ENCODE measurements at regions not wholly inside any gene's neighbourhood (a gene's known extent, or its start where the extent isn't known, plus 50 kb on each side); places are given as distances from the start of the nearest gene placed in this dataset.

DNA sequence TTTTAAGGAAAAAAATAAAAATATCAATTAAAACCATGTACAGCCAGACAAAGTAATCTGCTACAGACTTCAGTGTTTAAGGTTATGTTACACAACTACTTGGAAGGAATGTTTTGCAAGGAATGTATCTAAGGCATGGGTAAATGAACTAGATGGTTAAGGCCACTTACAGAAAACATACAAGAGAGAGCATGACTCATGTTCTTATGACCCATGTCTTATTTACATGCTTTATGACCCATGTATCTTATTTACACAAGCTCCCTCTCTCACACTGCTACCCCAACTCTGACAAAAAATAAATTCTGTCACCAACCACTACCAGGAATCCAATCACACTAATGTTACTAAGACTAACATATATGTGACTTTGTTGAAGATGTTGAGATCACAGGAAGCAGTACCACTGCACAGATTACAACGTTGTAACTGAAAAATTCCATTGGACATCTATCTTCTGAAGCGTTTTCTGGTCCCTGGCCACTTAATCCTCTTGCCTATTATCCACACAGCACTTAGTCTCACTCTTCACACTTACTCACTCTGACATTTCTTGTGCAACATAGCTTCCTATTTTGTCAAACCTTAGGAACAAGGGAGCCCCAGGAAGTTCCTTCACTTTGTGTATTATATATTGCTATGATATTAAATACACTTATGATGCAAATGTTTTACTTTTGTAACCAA, 1630.1 kb upstream of the C9orf72 start:
- TF ChIP-seq, protein P1, sequence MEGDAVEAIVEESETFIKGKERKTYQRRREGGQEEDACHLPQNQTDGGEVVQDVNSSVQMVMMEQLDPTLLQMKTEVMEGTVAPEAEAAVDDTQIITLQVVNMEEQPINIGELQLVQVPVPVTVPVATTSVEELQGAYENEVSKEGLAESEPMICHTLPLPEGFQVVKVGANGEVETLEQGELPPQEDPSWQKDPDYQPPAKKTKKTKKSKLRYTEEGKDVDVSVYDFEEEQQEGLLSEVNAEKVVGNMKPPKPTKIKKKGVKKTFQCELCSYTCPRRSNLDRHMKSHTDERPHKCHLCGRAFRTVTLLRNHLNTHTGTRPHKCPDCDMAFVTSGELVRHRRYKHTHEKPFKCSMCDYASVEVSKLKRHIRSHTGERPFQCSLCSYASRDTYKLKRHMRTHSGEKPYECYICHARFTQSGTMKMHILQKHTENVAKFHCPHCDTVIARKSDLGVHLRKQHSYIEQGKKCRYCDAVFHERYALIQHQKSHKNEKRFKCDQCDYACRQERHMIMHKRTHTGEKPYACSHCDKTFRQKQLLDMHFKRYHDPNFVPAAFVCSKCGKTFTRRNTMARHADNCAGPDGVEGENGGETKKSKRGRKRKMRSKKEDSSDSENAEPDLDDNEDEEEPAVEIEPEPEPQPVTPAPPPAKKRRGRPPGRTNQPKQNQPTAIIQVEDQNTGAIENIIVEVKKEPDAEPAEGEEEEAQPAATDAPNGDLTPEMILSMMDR (IDR thresholded peaks at IDR 0.05): no peak
- TF ChIP-seq POLR2A (IDR thresholded peaks at IDR 0.05): no peak
